Activated naive CD4-positive, alpha-beta T cell treated with anti-CD3 and anti-CD28 coated beads, Interleukin-2, amount 10 ng/mL, durations not matched to agents 7 days and 5 days (primary cell): ENCODE measurements at regions not wholly inside any gene's neighbourhood (a gene's known extent, or its start where the extent isn't known, plus 50 kb on each side); places are given as distances from the start of the nearest gene placed in this dataset.
"Not testable (repeated sequence)": the region's sequence is repeated elsewhere in the genome, so short reads cannot be mapped to it uniquely, and the experiment has no call there.

Experiments used
- CTCF ChIA-PET: fragments of 350-600 bp; sonication (Branson Sonifier 250); formaldehyde crosslinking; loops from one replicate; lab custom pipeline; 2021; ENCODE audit warnings: antibody characterized with exemption; lab: Charles Lee
- DNase-seq: peaks from one replicate; pipeline ENCODE4 v3.0.0-alpha.2; 2020
- H3K27ac Mint-ChIP-seq: one replicate; pipeline ENCODE4 v1.8.0; 2021; ENCODE audit warnings: mild to moderate bottlenecking, moderate library complexity, mixed read lengths
- H3K27me3 Mint-ChIP-seq: one replicate; pipeline ENCODE4 v1.8.0; 2021; ENCODE audit warnings: mild to moderate bottlenecking, mixed read lengths
- H3K36me3 Mint-ChIP-seq: one replicate; pipeline ENCODE4 v1.8.0; 2021; ENCODE audit warnings: mixed read lengths
- H3K4me1 Mint-ChIP-seq: one replicate; pipeline ENCODE4 v1.8.0; 2021; ENCODE audit warnings: mixed read lengths
- H3K4me3 Mint-ChIP-seq: one replicate; pipeline ENCODE4 v1.8.0; 2021; ENCODE audit warnings: mild to moderate bottlenecking, moderate library complexity, mixed read lengths
- H3K9me3 Mint-ChIP-seq: one replicate; pipeline ENCODE4 v1.8.0; 2021; ENCODE audit warnings: mixed read lengths

- no peak overlapping the region for H3K27ac Mint-ChIP-seq
- H3K27me3 Mint-ChIP-seq, result no peaks in the 10 kb centered on the region
- CTCF ChIA-PET, result no interaction called here
- no peak for DNase-seq
- H3K4me1 Mint-ChIP-seq, result no peaks in the 10 kb centered on the region
- H3K9me3 Mint-ChIP-seq, result peaks cover 4% of the 10 kb centered on the region
- no peak overlapping the region for H3K4me3 Mint-ChIP-seq
- no peaks in the 10 kb centered on the region for H3K36me3 Mint-ChIP-seq
Observed at GRCh38 chr6:85251300-85251699, 198.6 kb upstream of the NT5E start.

- DNase-seq, result no peak
- no peak overlapping the region for H3K27ac Mint-ChIP-seq
- H3K4me3 Mint-ChIP-seq, result no peak overlapping the region
- CTCF ChIA-PET, result interaction anchor here (0.6 kb wide), 1 partner anchor 909 kb away, joined by 3 read pairs; no protein-coding TSS in a partner anchor
- no peaks in the 10 kb centered on the region for H3K36me3 Mint-ChIP-seq
- H3K9me3 Mint-ChIP-seq, result peaks cover 4% of the 10 kb centered on the region
- H3K4me1 Mint-ChIP-seq, result no peaks in the 10 kb centered on the region
- no peaks in the 10 kb centered on the region for H3K27me3 Mint-ChIP-seq
Observed at GRCh38 chr6:85250586-85251220, 199.2 kb upstream of the NT5E start.

- no peaks in the 10 kb centered on the region for H3K4me1 Mint-ChIP-seq
- H3K27ac Mint-ChIP-seq, result no peak overlapping the region
- CTCF ChIA-PET, result no interaction called here
- no peaks in the 10 kb centered on the region for H3K9me3 Mint-ChIP-seq
- H3K36me3 Mint-ChIP-seq, result no peaks in the 10 kb centered on the region
- no peaks in the 10 kb centered on the region for H3K27me3 Mint-ChIP-seq
- H3K4me3 Mint-ChIP-seq, result no peak overlapping the region
- no peak for DNase-seq
Observed at GRCh38 chr6:85245004-85245403, 204.9 kb upstream of the NT5E start.

GRCh38 chr6:85241498-85242052, 208.3 kb upstream of the NT5E start:
- CTCF ChIA-PET, result no interaction called here
- DNase-seq, result no peak
- Mint-ChIP-seq H3K4me1 (no peaks in the 10 kb centered on the region), H3K4me3 (no peak overlapping the region), H3K27me3 (no peaks in the 10 kb centered on the region), H3K36me3 (no peaks in the 10 kb centered on the region), H3K27ac (no peak overlapping the region), H3K9me3 (no peaks in the 10 kb centered on the region)

GRCh38 chr6:85240787-85241385, 209.0 kb upstream of the NT5E start:
- CTCF ChIA-PET, result no interaction called here
- Mint-ChIP-seq H3K9me3 (no peaks in the 10 kb centered on the region), H3K27ac (no peak overlapping the region), H3K4me1 (no peaks in the 10 kb centered on the region), H3K36me3 (no peaks in the 10 kb centered on the region), H3K4me3 (no peak overlapping the region), H3K27me3 (no peaks in the 10 kb centered on the region)
- DNase-seq, result no peak

GRCh38 chr6:85237478-85237877, 212.4 kb upstream of the NT5E start:
- no peaks in the 10 kb centered on the region for H3K27me3 Mint-ChIP-seq
- no peak for DNase-seq
- no peak overlapping the region for H3K4me3 Mint-ChIP-seq
- peaks cover 3% of the 10 kb centered on the region for H3K9me3 Mint-ChIP-seq
- H3K27ac Mint-ChIP-seq, result no peak overlapping the region
- no peaks in the 10 kb centered on the region for H3K36me3 Mint-ChIP-seq
- no peaks in the 10 kb centered on the region for H3K4me1 Mint-ChIP-seq
- CTCF ChIA-PET, result no interaction called here

GRCh38 chr6:85236636-85237035, 213.2 kb upstream of the NT5E start:
- no peaks in the 10 kb centered on the region for H3K4me1 Mint-ChIP-seq
- no peak for DNase-seq
- H3K9me3 Mint-ChIP-seq, result peaks cover 3% of the 10 kb centered on the region
- H3K27ac Mint-ChIP-seq, result no peak overlapping the region
- no peaks in the 10 kb centered on the region for H3K27me3 Mint-ChIP-seq
- CTCF ChIA-PET, result no interaction called here
- no peaks in the 10 kb centered on the region for H3K36me3 Mint-ChIP-seq
- no peak overlapping the region for H3K4me3 Mint-ChIP-seq

GRCh38 chr6:85227345-85227744, 222.5 kb upstream of the NT5E start:
- H3K27me3 Mint-ChIP-seq, H3K27ac Mint-ChIP-seq, DNase-seq, H3K4me1 Mint-ChIP-seq, H3K36me3 Mint-ChIP-seq, H3K4me3 Mint-ChIP-seq, CTCF ChIA-PET: not testable (repeated sequence)
- H3K9me3 Mint-ChIP-seq, result peaks cover 26% of the 10 kb centered on the region

- H3K27me3 Mint-ChIP-seq, DNase-seq, H3K4me1 Mint-ChIP-seq, CTCF ChIA-PET, H3K27ac Mint-ChIP-seq, H3K4me3 Mint-ChIP-seq, H3K36me3 Mint-ChIP-seq: not testable (repeated sequence)
- peaks cover 34% of the 10 kb centered on the region for H3K9me3 Mint-ChIP-seq
Observed at GRCh38 chr6:85212794-85213193, 237.1 kb upstream of the NT5E start.

- Mint-ChIP-seq H3K9me3 (peaks cover 2% of the 10 kb centered on the region), H3K4me3 (no peak overlapping the region), H3K27ac (no peak overlapping the region), H3K27me3 (no peaks in the 10 kb centered on the region), H3K4me1 (no peaks in the 10 kb centered on the region), H3K36me3 (no peaks in the 10 kb centered on the region)
- CTCF ChIA-PET, result no interaction called here
- no peak for DNase-seq
Observed at GRCh38 chr6:85195243-85195642, 254.6 kb upstream of the NT5E start.

- H3K27ac Mint-ChIP-seq, result no peak overlapping the region
- peaks cover 6% of the 10 kb centered on the region for H3K9me3 Mint-ChIP-seq
- no peaks in the 10 kb centered on the region for H3K4me1 Mint-ChIP-seq
- H3K36me3 Mint-ChIP-seq, result no peaks in the 10 kb centered on the region
- CTCF ChIA-PET, result no interaction called here
- no peak for DNase-seq
- no peaks in the 10 kb centered on the region for H3K27me3 Mint-ChIP-seq
- H3K4me3 Mint-ChIP-seq, result no peak overlapping the region
Observed at GRCh38 chr6:85193339-85193738, 256.5 kb upstream of the NT5E start.

GRCh38 chr6:85192596-85192995, 257.3 kb upstream of the NT5E start:
- CTCF ChIA-PET, result no interaction called here
- H3K4me3 Mint-ChIP-seq, result no peak overlapping the region
- no peaks in the 10 kb centered on the region for H3K4me1 Mint-ChIP-seq
- DNase-seq, result no peak
- H3K36me3 Mint-ChIP-seq, result no peaks in the 10 kb centered on the region
- H3K27ac Mint-ChIP-seq, result no peak overlapping the region
- peaks cover 6% of the 10 kb centered on the region for H3K9me3 Mint-ChIP-seq
- H3K27me3 Mint-ChIP-seq, result no peaks in the 10 kb centered on the region

GRCh38 chr6:85192186-85192585, 257.7 kb upstream of the NT5E start:
- Mint-ChIP-seq H3K27ac (no peak overlapping the region), H3K4me3 (no peak overlapping the region), H3K9me3 (peaks cover 6% of the 10 kb centered on the region), H3K36me3 (no peaks in the 10 kb centered on the region), H3K27me3 (no peaks in the 10 kb centered on the region), H3K4me1 (no peaks in the 10 kb centered on the region)
- CTCF ChIA-PET, result no interaction called here
- no peak for DNase-seq

- Mint-ChIP-seq H3K4me1 (no peaks in the 10 kb centered on the region), H3K9me3 (peaks cover 6% of the 10 kb centered on the region), H3K4me3 (no peak overlapping the region), H3K27ac (no peak overlapping the region), H3K36me3 (no peaks in the 10 kb centered on the region), H3K27me3 (no peaks in the 10 kb centered on the region)
- DNase-seq, result no peak
- CTCF ChIA-PET, result no interaction called here
Observed at GRCh38 chr6:85191656-85192055, 258.2 kb upstream of the NT5E start.

GRCh38 chr6:85186546-85187175, 263.2 kb upstream of the NT5E start:
- Mint-ChIP-seq H3K27me3 (no peaks in the 10 kb centered on the region), H3K27ac (no peak overlapping the region), H3K9me3 (peaks cover 5% of the 10 kb centered on the region), H3K36me3 (no peaks in the 10 kb centered on the region), H3K4me1 (no peaks in the 10 kb centered on the region), H3K4me3 (no peak overlapping the region)
- CTCF ChIA-PET, result no interaction called here
- no peak for DNase-seq
